Vagina (tissue), 2 donors: ENCODE measurements at regions not wholly inside any gene's neighbourhood (a gene's known extent, or its start where the extent isn't known, plus 50 kb on each side); places are given as distances from the start of the nearest gene placed in this dataset.

Experiments
- DNase-seq, 2 donors: peaks; one replicate each; pipeline ENCODE4 v3.0.0-alpha.2; 2017; ENCODE audit errors: extremely low spot score in 2 of 2
- H3K27ac ChIP-seq: fragments of 200-600 bp; sonication (generic); one replicate; pipeline ENCODE4 v1.5.1; 2019
- H3K27me3 ChIP-seq: fragments of 200-600 bp; sonication (generic); one replicate; pipeline ENCODE4 v1.5.1; 2019
- H3K36me3 ChIP-seq, 2 donors: fragments of 200-600 bp; sonication (generic); one replicate each; pipeline ENCODE4 v1.5.1; 2017 to 2019
- H3K4me1 ChIP-seq: fragments of 200-600 bp; sonication (generic); one replicate; pipeline ENCODE4 v1.5.1; 2019
- H3K4me3 ChIP-seq, 2 donors: fragments of 200-600 bp; sonication (generic); 1 replicate in 1 of 2; 2 replicates in 1 of 2; pipeline ENCODE4 v1.5.1; 2016 to 2019
- H3K9me3 ChIP-seq: fragments of 200-600 bp; sonication (generic); one replicate; pipeline ENCODE4 v1.5.1; 2019
- CTCF ChIP-seq, 3 experiments: fragments of 450-650 bp in 2 of 3; fragments of 200-600 bp in 1 of 3; sonication (generic) in 1 of 3; IDR thresholded peaks; one replicate each; pipeline ENCODE4 v1.5.1; 2017 to 2019; ENCODE audit warnings: antibody characterized with exemption in 3 of 3, mild to moderate bottlenecking in 2 of 3, moderate library complexity in 2 of 3
- POLR2A ChIP-seq, 2 donors: fragments of 450-650 bp; IDR thresholded peaks; one replicate each; pipeline ENCODE4 v1.6.1; 2017; ENCODE audit warnings: antibody characterized with exemption in 2 of 2, mild to moderate bottlenecking in 2 of 2, moderate library complexity in 2 of 2
- POLR2AphosphoS5 ChIP-seq, 2 donors: sonication (generic); formaldehyde crosslinking; IDR thresholded peaks; one replicate each; pipeline ENCODE4 v1.9.0; 2017; ENCODE audit warnings: antibody characterized with exemption in 2 of 2, mild to moderate bottlenecking in 2 of 2, low read depth in 1 of 2; ENCODE audit not compliant: insufficient read depth in 1 of 2
- intact Hi-C: fragments of 100-400 bp; cut with DNase I; formaldehyde crosslinking; loops from one replicate; pipeline ENCODE4 v1.15.1; 2023

DNA sequence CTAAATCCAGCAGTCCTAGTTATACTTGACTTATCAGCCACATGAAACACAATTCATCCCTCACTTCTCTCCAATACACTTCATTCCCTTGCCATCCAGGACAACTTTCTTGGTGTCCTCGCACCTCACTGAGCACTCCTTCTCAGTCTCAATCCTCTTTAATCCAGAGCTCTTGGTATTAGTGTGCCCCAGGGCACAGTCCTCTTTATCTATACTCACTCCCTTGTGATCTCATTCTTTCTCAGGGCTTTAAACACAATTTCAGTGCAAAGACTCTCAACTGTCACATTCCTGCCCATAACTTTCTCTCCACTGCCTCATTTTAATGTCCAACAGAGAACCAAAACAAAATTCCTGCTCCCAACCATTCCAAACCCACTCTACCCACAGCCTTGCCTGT lies 60.8 kb upstream of the SPOPL start:
- no peaks in the 10 kb centered on the region for H3K36me3 ChIP-seq
- H3K4me3 ChIP-seq = no peak overlapping the region
- no peak for DNase-seq
- peaks cover 10% of the 10 kb centered on the region for H3K4me1 ChIP-seq
- no peak overlapping the region for H3K27ac ChIP-seq
- H3K27me3 ChIP-seq = no peaks in the 10 kb centered on the region
- no peak for TF ChIP-seq POLR2AphosphoS5 (IDR thresholded peaks at IDR 0.05; ENCODE audit: insufficient read depth in 1 of 2, low read depth in 1 of 2)
- no peak for TF ChIP-seq POLR2A (IDR thresholded peaks at IDR 0.05)
- no peak for TF ChIP-seq CTCF (IDR thresholded peaks at IDR 0.05)
- intact Hi-C loops = no loop called here
- H3K9me3 ChIP-seq = no peaks in the 10 kb centered on the region

GRCh38 chr2:138441916-138442315 lies 59.7 kb upstream of the SPOPL start:
- intact Hi-C loops = no loop called here
- DNase-seq = no peak
- H3K4me1 ChIP-seq = peaks cover 10% of the 10 kb centered on the region
- no peak overlapping the region for H3K4me3 ChIP-seq
- no peak for TF ChIP-seq CTCF (IDR thresholded peaks at IDR 0.05)
- no peak for TF ChIP-seq POLR2A (IDR thresholded peaks at IDR 0.05)
- TF ChIP-seq POLR2AphosphoS5 (IDR thresholded peaks at IDR 0.05; ENCODE audit: insufficient read depth in 1 of 2, low read depth in 1 of 2) = no peak
- no peak overlapping the region for H3K27ac ChIP-seq
- H3K36me3 ChIP-seq = no peaks in the 10 kb centered on the region
- H3K9me3 ChIP-seq = no peaks in the 10 kb centered on the region
- no peaks in the 10 kb centered on the region for H3K27me3 ChIP-seq

- Histone ChIP-seq H3K4me3 (no peak overlapping the region), H3K9me3 (no peaks in the 10 kb centered on the region), H3K36me3 (no peaks in the 10 kb centered on the region), H3K4me1 (peaks cover 10% of the 10 kb centered on the region), H3K27me3 (no peaks in the 10 kb centered on the region), H3K27ac (no peak overlapping the region)
- intact Hi-C loops = no loop called here
- TF ChIP-seq CTCF (IDR thresholded peaks at IDR 0.05) = no peak
- no peak for DNase-seq
These were observed 57.2 kb upstream of the SPOPL start for GRCh38 chr2:138444411-138444810.

DNA sequence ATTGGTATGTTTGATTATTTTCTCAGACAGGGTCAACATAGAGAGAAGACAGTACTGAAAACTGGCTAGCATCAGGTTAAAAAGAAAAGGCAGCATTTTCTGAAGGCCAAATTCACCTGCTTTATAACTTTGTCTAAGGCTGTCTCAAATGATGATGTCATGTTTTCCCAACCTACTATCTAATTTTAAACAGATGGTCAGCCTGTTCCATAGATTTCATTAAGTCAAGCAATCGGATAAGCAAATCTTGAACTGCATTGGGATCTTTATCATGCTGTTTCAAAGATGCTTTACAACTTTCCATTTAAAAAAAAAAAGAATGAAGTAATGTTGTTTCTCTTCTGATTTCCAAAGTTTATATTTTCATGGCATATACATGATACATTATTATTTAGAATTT lies 56.3 kb upstream of the SPOPL start:
- peaks cover 10% of the 10 kb centered on the region for H3K4me1 ChIP-seq
- no peak for DNase-seq
- H3K27me3 ChIP-seq = no peaks in the 10 kb centered on the region
- no peaks in the 10 kb centered on the region for H3K9me3 ChIP-seq
- H3K27ac ChIP-seq = no peak overlapping the region
- H3K4me3 ChIP-seq = no peak overlapping the region
- intact Hi-C loops = no loop called here
- TF ChIP-seq CTCF (IDR thresholded peaks at IDR 0.05) = no peak
- TF ChIP-seq POLR2AphosphoS5 (IDR thresholded peaks at IDR 0.05; ENCODE audit: insufficient read depth in 1 of 2, low read depth in 1 of 2) = no peak
- no peak for TF ChIP-seq POLR2A (IDR thresholded peaks at IDR 0.05)
- H3K36me3 ChIP-seq = no peaks in the 10 kb centered on the region

- TF ChIP-seq CTCF (IDR thresholded peaks at IDR 0.05) (no peak), POLR2AphosphoS5 (IDR thresholded peaks at IDR 0.05; ENCODE audit: insufficient read depth in 1 of 2, low read depth in 1 of 2) (no peak), POLR2A (IDR thresholded peaks at IDR 0.05) (no peak)
- intact Hi-C loops = no loop called here
- no peak for DNase-seq
- Histone ChIP-seq H3K27ac (peak overlapping the region; percentile 34), H3K4me3 (no peak overlapping the region), H3K9me3 (no peaks in the 10 kb centered on the region), H3K36me3 (no peaks in the 10 kb centered on the region), H3K27me3 (no peaks in the 10 kb centered on the region), H3K4me1 (peaks cover 10% of the 10 kb centered on the region)
These were observed 55.5 kb upstream of the SPOPL start for GRCh38 chr2:138446043-138446442.
